ENCODE measurements at regions not wholly inside any gene's neighbourhood (a gene's known extent, or its start where the extent isn't known, plus 50 kb on each side); places are given as distances from the start of the nearest gene placed in this dataset.

- intact Hi-C loops (cut with micrococcal nuclease): no loop called here
- no peaks in the 10 kb centered on the region for H3K79me2 ChIP-seq (ENCODE audit: control insufficient read depth, insufficient read depth, low read length)
- H3K4me3 Mint-ChIP-seq: no peak overlapping the region
- H3K27me3 ChIP-seq (replicated peaks in 1 of 4; ENCODE audit: control extremely low read depth in 1 of 4, control insufficient read depth in 3 of 4, insufficient read depth in 4 of 4, low read length in 3 of 4): no peaks in the 10 kb centered on the region
- H3K27me3 Mint-ChIP-seq: peaks cover 19% of the 10 kb centered on the region
- H3K9me3 Mint-ChIP-seq (ENCODE audit: insufficient read depth): no peaks in the 10 kb centered on the region
- H3K36me3 ChIP-seq (replicated peaks in 1 of 2; ENCODE audit: control extremely low read depth in 1 of 2, control insufficient read depth in 1 of 2, extremely low read depth in 1 of 2, insufficient read depth in 2 of 2, low read length in 1 of 2): no peaks in the 10 kb centered on the region
- no peak overlapping the region for H3K9ac ChIP-seq (ENCODE audit: low read length)
- no peak overlapping the region for H3K27ac Mint-ChIP-seq
- no peaks in the 10 kb centered on the region for H3K4me1 Mint-ChIP-seq
- no CpG with 5 or more reads among the region's 2 CpGs for WGBS (ENCODE audit: insufficient coverage)
- H3K4me2 ChIP-seq (replicated peaks; ENCODE audit: low read depth, low read length, poor library complexity, severe bottlenecking): no peak overlapping the region
- TF ChIP-seq EZH2 (IDR thresholded peaks at IDR 0.05; ENCODE audit: borderline replicate concordance, insufficient read depth, low read depth, low read length, poor library complexity, severe bottlenecking): no peak
- TF ChIP-seq CTCF (IDR thresholded peaks at IDR 0.05): no peak
- no peaks in the 10 kb centered on the region for H3K4me1 ChIP-seq (ENCODE audit: control insufficient read depth in 2 of 2, insufficient read depth in 2 of 2, low read length in 2 of 2)
- no peak overlapping the region for H2AFZ ChIP-seq (ENCODE audit: insufficient read depth, low read depth, low read length, poor library complexity, severe bottlenecking)
- H3K4me3 ChIP-seq (ENCODE audit: control extremely low read depth in 1 of 5, extremely low read depth in 1 of 5, insufficient read depth in 1 of 5, low read depth in 2 of 5, low read length in 4 of 5): no peak overlapping the region
- ATAC-seq (ENCODE audit: low read depth) (no peak), DNase-seq (no peak)
- peaks cover 0 to 1% (median 0%) of the 10 kb centered on the region in 3 donors for H3K9me3 ChIP-seq (ENCODE audit: control extremely low read depth in 1 of 3, control insufficient read depth in 2 of 3, insufficient read depth in 1 of 3, low read length in 2 of 3)
- POLR2A ChIA-PET: no interaction called here
- H4K20me1 ChIP-seq (ENCODE audit: control insufficient read depth, insufficient read depth, low read length, poor library complexity, severe bottlenecking): no peaks in the 10 kb centered on the region
- no peak overlapping the region for H3K27ac ChIP-seq (ENCODE audit: low read length in 2 of 2)
- CTCF ChIA-PET: no interaction called here
Measured at GRCh38 chr4:55018521-55018920, 106.9 kb downstream of the KDR start.

- H3K4me3 ChIP-seq (ENCODE audit: control extremely low read depth in 1 of 5, extremely low read depth in 1 of 5, insufficient read depth in 1 of 5, low read depth in 2 of 5, low read length in 4 of 5): no peak overlapping the region
- H3K4me2 ChIP-seq (replicated peaks; ENCODE audit: low read depth, low read length, poor library complexity, severe bottlenecking): no peak overlapping the region
- no peak overlapping the region for H3K27ac ChIP-seq (ENCODE audit: low read length in 2 of 2)
- Mint-ChIP-seq H3K9me3 (ENCODE audit: insufficient read depth) (no peaks in the 10 kb centered on the region), H3K27me3 (peaks cover 19% of the 10 kb centered on the region), H3K4me1 (no peaks in the 10 kb centered on the region), H3K27ac (no peak overlapping the region), H3K4me3 (no peak overlapping the region)
- CTCF ChIA-PET: no interaction called here
- no peaks in the 10 kb centered on the region for H3K27me3 ChIP-seq (replicated peaks in 1 of 4; ENCODE audit: control extremely low read depth in 1 of 4, control insufficient read depth in 3 of 4, insufficient read depth in 4 of 4, low read length in 3 of 4)
- no CpG with 5 or more reads among the region's 4 CpGs for WGBS (ENCODE audit: insufficient coverage)
- POLR2A ChIA-PET: no interaction called here
- no peaks in the 10 kb centered on the region for H3K4me1 ChIP-seq (ENCODE audit: control insufficient read depth in 2 of 2, insufficient read depth in 2 of 2, low read length in 2 of 2)
- H2AFZ ChIP-seq (ENCODE audit: insufficient read depth, low read depth, low read length, poor library complexity, severe bottlenecking): no peak overlapping the region
- TF ChIP-seq CTCF (IDR thresholded peaks at IDR 0.05) (no peak), EZH2 (IDR thresholded peaks at IDR 0.05; ENCODE audit: borderline replicate concordance, insufficient read depth, low read depth, low read length, poor library complexity, severe bottlenecking) (no peak)
- intact Hi-C loops (cut with micrococcal nuclease): no loop called here
- DNase-seq (no peak), ATAC-seq (ENCODE audit: low read depth) (no peak)
- H4K20me1 ChIP-seq (ENCODE audit: control insufficient read depth, insufficient read depth, low read length, poor library complexity, severe bottlenecking): no peaks in the 10 kb centered on the region
- H3K9me3 ChIP-seq (ENCODE audit: control extremely low read depth in 1 of 3, control insufficient read depth in 2 of 3, insufficient read depth in 1 of 3, low read length in 2 of 3): no peaks in the 10 kb centered on the region
- H3K36me3 ChIP-seq (replicated peaks in 1 of 2; ENCODE audit: control extremely low read depth in 1 of 2, control insufficient read depth in 1 of 2, extremely low read depth in 1 of 2, insufficient read depth in 2 of 2, low read length in 1 of 2): no peaks in the 10 kb centered on the region
- no peak overlapping the region for H3K9ac ChIP-seq (ENCODE audit: low read length)
- no peaks in the 10 kb centered on the region for H3K79me2 ChIP-seq (ENCODE audit: control insufficient read depth, insufficient read depth, low read length)
Measured at GRCh38 chr4:55017406-55017805, 108.0 kb downstream of the KDR start.

All from B cell (primary cell).